ENCODE measurements at regions not wholly inside any gene's neighbourhood (a gene's known extent, or its start where the extent isn't known, plus 50 kb on each side); places are given as distances from the start of the nearest gene placed in this dataset.

DNA sequence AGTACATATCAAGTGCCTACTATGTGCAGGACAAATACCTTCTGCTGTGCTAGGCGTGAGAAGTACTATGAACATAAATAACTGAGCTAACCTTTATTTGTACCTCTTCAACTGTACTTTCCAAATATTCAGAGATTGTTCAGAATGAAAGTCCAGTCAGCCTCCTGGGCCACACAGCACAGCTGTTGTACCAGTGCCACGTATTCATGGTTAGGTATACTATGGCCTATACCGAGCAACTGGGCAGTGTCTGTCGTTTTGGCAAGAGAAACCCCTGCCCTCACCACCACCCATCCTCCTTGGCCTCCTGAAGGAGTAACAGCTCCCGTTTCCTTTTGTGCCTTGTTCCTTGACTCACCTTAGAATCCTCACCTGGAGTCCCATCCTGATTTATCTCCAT lies 53.0 kb downstream of the RASSF10 start:
- no peak for DNase-seq (ENCODE audit: low read depth)

DNA sequence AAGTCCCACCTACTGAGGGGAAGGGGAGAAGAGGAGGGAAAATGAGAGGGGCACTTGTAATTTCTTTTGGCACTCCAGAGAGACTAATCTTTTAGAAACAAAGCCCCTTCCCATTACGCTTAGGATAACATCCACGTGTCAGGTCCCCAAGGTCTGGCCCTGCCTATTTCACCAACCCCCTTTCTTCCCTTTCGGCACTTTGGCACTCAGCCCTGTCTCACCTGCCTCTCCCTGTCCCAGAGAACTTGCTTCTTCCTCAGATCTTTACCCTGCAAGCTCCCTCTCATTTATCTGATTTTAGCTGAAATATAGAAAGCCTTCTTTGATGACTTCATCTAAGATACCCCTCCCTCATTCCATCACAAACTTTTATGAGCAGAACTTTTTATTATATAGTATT lies 55.5 kb downstream of the RASSF10 start:
- no peak for DNase-seq (ENCODE audit: low read depth)

DNA sequence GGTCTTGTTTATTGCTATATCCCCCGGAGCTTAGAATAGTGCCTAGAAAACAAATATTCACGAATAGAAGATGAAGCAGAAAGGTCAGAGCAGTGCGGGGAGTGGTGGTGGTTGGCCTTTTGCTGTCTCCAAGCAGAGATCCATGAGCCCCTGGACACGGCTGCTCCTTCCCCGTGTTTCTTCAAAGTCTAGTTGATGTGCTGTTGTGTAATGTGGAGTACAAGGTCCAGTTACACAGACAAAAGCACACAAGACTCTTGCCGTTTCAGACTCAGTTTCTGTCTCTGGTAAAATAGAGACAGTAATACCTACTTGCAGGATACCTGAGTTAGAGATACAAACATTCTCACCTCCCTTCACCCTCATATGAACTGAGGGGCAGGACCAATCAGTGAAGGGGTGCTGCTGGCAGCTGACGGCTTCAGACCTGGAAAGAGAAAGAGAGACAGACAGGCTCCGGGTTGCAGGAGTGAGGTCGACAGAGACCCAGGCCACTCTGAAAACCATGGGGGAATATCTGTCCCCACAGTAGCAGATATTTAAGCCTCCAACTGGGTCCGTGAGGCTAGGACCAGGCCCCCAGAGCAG lies 56.2 kb downstream of the RASSF10 start:
- DNase-seq (ENCODE audit: low read depth): no peak

DNA sequence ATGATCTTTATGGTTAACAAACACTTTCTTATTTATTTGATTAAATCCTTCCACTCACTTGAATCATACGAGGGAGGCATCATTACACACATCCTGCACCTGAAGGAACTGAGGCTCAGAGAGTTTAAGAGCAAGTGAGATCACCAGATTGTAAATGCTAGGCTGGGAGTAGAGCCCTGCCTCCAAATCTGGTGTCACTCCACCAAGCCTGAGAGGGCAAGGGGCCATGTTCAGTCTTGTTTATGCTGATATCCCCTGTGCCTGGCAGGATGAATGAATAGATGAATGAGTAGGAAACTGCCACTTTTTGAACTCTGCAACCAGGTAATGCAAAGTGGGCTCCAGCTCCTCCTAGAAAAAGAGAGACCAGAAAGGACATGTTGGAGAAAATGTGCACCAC lies 59.1 kb downstream of the RASSF10 start:
- DNase-seq (ENCODE audit: low read depth): no peak

DNA sequence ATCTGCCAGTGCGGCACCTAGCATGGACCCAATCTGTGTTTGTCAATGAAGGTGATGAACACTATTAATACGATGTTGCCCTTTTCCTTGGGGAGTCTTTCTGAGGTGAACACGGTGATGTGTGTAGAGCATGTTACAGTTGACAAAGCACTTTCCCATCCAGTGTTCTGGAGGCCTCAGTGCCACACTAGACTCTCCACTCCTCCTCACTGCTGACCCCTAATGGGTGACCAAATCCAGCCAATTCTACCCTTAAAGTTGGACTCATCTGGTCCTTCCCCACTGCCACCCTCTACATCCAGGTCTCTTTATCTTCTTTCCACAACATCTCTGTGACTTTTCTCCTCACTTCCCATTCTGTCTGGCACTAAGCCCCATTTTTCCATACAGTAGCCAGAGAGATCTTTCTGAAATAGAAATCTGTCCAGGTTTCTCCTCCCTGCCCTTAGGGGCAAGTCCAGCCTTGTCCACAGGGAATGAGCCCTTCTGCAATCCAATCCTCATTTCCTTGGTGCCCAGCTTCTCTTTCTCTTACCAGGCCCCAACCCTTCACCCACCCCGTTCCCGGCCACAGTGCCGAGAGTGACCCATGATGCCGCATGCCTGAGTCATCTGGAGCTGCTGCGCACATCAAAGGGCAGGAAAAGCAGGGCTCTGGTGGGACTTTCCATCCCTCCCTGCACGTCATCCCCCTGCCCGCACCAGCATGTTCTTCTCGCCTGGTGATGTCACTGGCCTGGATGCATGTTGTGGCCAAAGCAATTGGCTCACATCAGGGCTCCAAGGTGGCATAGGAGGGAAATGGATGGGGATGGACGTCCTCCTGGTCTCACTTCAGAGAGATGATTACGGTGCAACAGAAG lies 64.2 kb downstream of the RASSF10 start:
- DNase-seq (ENCODE audit: low read depth): peak; percentile 97

DNA sequence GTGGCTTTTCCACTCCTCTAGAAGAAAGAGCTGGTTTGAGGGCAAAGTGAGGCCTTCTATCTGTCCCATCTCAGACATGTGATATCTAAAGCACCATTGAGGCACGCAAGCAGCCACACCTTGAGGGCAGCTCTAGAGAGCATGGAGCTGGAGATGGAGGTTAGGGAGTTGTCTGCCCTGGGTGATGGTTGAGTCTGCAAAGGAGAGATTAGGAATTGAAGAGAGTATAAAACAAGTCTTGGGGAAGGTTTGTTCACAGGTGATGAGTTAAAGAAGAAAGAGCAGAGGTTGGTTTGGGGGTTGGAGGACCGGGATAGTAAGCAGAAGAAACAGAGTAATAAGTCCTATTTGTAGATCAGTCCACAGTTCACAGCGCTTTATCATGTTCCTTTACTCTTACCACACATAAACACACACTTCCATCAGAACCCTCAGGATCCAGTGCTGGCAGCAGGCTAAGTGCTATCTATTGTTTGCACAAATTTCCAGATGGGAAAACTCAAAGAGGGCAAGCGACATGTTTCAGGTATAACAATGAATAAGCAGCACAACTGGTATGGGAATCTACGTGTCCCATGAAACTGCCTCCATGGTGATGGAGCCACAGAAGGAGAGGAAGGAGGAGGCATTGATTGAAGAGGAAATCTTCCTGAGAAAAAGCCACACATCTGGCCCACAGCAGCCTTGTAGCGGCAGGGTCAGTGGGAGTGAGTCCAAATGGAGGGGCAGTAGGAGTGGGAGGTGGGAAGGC lies 65.8 kb downstream of the RASSF10 start:
- no peak for DNase-seq (ENCODE audit: low read depth)

DNA sequence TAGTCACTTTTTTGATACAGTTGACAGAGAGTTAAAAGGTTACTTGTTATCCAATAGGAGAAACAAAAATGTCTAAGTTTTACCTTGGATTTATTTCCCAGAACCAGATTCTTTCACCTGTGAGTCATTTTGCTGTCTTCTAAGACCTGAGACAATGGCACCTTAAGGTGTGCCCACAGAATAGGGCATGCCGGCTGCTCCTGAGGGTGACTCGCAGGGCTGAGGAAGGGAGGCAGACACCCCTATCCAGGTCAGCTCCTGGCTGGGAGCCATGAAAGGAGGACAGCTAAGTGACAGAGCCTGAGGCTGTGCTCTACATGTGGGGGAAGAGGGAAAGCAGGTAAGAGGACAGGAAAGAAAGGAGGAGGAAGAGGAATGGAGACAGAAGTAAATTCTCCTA lies 67.8 kb downstream of the RASSF10 start:
- no peak for DNase-seq (ENCODE audit: low read depth)

DNA sequence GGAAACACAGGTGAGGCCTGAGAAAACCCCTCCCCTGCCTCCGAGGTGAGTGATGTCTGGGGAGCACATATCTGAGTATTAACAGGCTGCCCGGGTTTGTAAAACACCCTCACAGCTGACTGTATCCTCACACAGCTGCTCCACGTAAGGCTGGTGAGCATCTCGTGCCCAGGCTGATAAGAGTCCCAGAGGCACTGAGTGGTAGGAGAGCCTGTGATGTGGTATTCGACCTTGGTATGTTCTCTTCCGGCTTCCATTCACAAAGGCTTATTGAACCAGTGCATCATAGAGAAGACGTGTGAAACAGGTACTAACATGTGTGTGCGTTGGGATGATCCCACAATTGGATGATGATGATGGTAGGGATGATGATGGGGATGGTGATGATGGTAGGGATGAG lies 71.7 kb downstream of the RASSF10 start:
- no peak for DNase-seq (ENCODE audit: low read depth)

DNA sequence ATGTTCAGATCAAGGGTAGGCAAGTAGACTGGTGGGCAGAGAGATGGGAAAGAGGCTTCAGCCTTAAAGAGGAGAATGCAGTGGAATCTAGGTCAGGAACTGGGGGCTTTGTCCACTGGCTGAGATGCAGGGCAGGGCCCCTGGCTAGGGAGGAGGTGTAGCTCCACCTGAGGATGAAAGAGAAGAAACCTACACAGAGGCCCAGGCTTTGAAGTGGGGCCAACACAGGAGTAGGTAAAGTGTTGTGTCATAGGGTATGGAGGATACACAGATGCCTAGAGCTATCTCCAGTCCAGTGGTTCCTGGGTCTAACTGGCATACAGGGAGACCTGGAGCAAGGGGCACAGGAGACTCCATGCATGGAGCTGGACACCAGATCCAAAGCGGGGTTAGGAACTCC lies 73.5 kb downstream of the RASSF10 start:
- no peak for DNase-seq (ENCODE audit: low read depth)

DNA sequence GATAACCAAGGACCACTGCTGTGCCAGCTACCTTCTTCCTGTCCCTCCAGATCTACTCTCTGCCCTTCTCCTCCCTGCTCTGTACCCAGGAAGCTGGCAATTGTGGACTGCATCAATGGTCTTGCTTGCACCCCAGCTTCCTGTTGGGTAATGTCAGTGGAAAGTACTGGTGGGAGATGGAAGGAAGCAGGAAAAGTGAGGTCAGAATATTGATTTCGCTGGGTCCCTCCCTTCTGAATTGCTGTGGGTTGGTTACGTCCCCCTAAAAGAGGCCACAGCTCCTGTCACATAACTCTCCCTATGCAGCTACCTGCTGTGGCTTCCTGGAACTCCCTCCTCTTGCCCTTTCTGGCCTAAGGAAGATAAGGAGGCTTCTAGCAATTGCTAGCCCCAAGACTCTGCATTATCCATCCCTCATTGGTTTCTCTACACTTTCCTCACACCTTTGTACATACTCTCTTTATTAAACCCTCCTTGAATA lies 81.2 kb downstream of the RASSF10 start:
- no peak for DNase-seq (ENCODE audit: low read depth)

DNA sequence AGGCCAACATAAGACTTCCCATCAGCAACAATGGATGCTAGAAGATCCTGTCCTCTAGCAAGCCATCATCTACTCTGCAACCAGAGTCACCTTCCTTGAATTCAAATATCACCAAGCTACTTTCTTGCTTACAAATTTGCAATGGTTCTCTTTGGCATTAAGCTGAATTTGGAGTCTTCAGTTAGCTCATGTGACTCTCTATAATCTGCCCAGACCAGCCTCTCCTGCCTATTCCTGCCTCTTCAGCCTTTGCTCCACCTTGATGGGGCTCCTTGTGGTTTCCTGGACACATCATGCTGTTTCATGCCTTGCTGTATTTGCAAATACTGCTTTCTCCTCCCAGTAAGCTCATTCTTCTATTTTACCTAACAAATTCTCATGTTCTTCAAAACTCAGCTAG lies 82.3 kb downstream of the RASSF10 start:
- DNase-seq (ENCODE audit: low read depth): no peak

DNA sequence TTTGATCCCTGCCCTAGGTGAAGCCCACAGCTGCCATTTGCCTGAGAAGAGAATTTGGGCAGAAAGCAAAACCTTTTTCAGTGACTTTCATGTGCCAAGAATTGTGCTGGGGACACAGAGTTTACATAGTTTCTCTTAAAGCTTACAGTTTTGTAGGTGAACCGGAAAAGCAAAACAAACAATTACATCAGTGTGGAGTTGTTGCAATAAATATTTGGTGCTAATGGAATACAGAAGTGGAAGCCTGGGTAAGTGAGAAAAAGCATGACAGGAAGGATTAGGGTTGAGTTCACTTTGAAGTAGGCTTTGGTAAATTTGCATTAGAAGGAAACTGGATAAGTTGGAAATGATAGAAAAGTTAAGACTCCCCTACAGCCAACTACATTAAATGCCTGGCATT lies 82.7 kb downstream of the RASSF10 start:
- no peak for DNase-seq (ENCODE audit: low read depth)

DNA sequence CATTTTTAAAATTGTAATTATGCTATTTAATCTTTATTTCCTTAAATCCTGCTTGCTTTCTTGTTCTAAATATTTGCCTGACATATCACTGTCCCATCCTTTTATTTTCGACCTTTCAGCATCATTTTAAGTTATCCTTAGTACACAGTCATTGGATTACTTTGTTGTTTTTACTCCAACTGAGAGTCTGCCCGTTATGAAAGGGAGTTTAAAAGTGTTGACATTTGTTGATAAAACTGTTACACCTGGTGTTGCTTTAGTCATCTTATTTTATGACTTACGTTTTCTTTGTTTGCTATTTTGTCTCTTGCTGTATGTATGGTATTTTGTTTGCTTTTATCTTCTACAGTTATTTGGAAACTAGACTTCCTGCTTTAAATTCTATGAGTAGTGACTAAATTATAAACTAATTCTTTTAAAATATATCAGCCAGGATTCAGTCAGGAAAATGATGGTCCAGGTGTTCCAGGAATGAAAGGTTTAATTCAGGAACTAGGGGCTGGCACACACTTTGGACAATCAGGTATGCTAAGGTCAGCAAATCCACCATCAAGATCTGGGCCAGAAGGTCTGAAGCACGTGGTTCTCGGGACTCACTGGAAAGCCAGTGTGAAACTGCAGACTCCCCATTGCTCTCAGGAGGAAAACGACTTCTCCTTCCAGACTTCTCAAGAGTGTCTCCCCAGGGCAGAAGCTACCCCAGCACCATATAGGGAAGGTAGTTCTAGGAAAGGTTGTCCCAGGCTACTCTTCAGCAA lies 86.0 kb downstream of the RASSF10 start:
- DNase-seq (ENCODE audit: low read depth): no peak

DNA sequence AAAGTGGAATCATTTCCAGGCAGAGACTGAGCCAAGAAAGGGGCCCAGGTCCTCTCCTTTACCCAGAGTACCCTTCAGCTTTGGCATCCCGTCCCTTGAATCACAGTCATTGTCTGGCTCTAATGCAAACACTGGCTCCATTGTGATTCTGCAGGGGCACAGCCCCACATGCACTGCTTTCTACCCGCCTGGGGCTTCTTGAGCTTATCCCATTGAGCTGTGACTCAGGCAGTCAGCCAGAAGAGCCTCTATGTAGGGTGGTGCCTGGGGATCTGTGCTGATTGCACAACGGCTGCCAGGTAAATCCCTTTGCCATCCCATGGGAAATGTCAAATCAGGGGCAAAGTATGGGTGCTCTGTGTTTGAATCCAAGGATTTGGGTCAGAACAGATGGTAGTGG lies 88.9 kb downstream of the RASSF10 start:
- peak; percentile 69 for DNase-seq (ENCODE audit: low read depth)

DNA sequence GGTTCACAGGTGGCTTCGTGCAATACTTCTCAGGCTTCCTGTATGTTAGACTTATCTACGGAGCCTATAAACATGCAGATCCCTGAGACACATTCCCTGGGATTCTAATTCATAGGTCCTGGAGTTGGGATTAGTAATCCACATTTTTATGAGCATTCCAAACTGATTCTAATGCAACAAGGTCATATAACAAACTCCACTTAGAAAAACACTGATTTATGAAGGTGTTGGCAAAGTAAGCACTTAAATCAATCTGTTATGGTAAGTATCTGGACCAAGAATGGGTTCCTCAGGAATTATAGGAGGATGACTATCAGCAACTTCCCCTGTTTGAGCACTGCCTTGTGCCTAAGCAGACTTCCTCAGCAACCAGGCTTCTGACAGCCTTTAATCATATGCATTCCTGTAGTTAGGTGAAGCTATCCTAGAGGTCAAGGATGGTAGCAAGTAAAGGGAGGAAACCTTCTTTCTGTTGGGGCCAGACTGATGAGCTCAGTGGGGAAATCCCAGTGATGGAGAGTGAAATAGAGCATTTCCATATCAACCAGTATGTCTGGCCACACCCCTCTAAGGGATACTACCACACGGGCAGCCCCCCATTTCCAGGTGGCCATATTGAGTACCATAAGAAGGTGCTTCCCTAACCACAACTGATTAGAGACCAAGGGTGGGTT lies 89.6 kb downstream of the RASSF10 start:
- DNase-seq (ENCODE audit: low read depth): no peak

DNA sequence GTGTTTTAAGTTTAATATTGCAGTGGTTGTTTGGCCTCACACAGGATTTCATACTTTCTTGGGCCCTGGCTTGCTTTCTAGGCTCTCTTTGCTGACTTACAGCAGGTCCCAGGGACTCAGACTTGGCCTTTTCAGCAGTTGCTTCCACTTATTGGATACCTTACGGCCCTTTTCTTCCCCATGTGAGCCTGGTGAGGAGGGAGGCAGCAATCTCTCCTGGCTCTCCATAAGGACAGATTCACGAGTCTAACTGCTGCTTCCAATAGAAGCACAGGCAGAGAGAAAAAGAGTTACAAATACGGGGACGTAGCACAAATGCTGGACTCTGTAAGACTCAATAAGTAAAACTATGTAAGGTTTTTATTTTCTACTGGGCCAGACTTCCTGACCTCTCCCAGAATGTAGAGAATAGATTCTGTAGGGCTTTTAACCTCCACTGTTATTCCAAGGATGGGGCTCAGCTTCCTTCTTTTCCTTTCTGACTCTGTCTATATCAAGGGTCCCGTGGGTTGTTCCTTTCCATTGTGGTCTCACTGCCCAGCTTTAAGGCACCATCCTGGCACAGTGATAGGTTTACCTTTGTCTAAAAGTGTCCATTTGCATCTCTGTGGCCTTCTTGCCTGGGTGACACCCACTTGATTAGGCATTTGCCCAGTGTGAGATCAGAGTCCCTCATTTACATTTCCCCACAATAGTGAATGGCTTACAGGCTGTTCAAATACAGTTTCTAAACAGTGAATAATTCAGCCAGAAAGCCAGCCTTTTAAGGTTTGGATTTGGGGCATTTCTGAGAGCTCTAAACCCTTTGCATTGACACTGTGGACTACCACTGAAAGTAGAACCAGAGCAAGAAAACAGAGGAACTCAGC lies 92.8 kb downstream of the RASSF10 start:
- no peak for DNase-seq (ENCODE audit: low read depth)

DNA sequence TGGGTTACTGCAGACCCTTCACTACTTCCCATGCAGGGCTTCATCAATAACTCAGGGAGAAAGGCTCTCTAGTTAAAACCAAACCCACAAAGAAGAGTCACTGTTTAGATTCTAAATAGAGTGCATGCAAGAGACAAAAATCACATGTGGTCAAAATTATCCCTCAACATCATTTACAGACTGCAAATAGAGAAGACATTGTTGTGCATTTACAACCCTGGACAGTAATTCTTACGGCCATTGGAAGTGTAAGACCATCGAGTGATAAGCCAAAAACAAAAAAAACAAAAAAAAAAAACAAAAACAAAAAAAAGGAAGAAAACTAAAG lies 93.4 kb downstream of the RASSF10 start:
- no peak for DNase-seq (ENCODE audit: low read depth)

DNA sequence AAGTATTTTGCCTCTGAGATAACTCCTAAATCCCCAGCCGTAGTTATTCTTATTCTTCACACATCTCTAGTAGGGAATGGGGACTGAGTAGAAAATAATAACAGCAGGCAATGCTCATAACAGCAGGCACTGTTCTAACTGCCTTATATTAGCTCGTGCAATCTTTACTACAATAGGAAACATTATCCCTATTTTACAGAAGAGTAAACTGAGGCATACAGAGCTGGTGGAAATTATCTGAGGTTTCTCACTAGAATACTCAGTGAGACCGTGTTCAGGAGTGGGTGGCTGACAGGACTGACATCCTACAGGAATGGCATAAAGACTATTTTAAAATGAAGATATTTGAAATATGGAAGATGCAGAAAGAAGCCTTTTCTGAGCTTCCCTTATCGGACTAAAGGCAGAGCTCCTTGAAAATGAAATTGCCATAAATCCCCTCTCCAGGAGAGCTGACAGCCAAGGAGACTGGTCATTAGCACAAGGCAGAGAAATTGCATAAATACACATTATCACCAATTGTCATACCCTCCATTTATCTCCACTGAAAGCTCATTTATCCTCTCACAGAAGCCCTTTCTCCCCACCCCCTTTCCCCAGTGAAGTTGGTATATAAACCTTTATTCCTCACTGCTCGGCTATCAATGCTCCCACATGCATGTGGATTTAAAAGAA lies 93.9 kb downstream of the RASSF10 start:
- DNase-seq (ENCODE audit: low read depth): no peak

DNA sequence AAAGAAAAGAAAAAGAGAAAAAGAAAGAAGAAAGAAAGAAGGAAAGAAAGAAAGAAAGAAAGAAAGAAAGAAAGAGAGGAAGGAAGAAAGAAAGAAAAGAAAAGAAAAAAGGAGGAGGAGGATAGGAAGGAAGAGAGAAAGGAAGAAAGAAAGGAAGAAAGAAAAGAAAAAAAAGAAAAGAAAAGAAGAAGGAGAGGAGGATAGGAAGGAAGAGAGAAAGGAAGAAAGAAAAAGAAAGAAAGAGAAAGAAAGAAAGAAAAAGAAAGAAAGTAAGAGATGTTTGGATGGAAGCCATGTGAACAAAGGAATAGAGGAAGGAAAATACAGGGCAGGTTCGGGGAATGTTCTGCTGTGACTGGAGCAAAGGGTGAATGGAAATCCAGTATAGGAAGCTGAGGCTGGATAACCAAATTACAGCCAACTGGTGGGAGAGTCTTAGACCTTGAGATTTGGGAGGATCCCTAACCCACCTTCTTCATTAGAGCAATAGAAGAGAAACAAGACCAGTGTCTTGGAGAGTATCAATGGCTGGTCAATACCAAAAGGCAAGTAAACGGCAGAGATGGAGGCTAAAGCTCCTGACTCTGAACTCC lies 94.9 kb downstream of the RASSF10 start:
- DNase-seq (ENCODE audit: low read depth): no peak

Data from Daoy (cell line).